Osteoblast (primary cell): ENCODE measurements at regions not wholly inside any gene's neighbourhood (a gene's known extent, or its start where the extent isn't known, plus 50 kb on each side); places are given as distances from the start of the nearest gene placed in this dataset.

Experiments used
- DNase-seq: peaks from one replicate; pipeline ENCODE4 v3.0.0; 2011; ENCODE audit warnings: low spot score, mixed read lengths; ENCODE audit not compliant: insufficient read length; ENCODE audit errors: missing footprints
- H2AFZ ChIP-seq: 2 replicates; pipeline ENCODE4 v1.6.0; 2011; ENCODE audit warnings: mild to moderate bottlenecking, low read length
- H3K27ac ChIP-seq: 2 replicates; pipeline ENCODE4 v1.5.1; 2011; ENCODE audit warnings: mild to moderate bottlenecking, low read depth, low read length, moderate library complexity
- H3K27me3 ChIP-seq: 2 replicates; pipeline ENCODE4 v1.6.0; 2012; ENCODE audit warnings: mild to moderate bottlenecking, control low read depth, inconsistent platforms, low read length, moderate library complexity; ENCODE audit not compliant: insufficient read depth
- H3K36me3 ChIP-seq: 2 replicates; pipeline ENCODE4 v1.5.1; 2011; ENCODE audit warnings: mild to moderate bottlenecking, low read length, control low read depth, moderate library complexity; ENCODE audit not compliant: insufficient read depth
- H3K4me1 ChIP-seq: 2 replicates; pipeline ENCODE4 v1.5.1; 2011; ENCODE audit warnings: mild to moderate bottlenecking, low read length, control low read depth, moderate library complexity; ENCODE audit not compliant: insufficient read depth
- H3K4me2 ChIP-seq: 2 replicates; pipeline ENCODE4 v1.6.0; 2011; ENCODE audit warnings: mild to moderate bottlenecking, low read length; ENCODE audit not compliant: insufficient read depth
- H3K4me3 ChIP-seq: fragments of 200-600 bp; sonication (generic); 3 replicates; pipeline ENCODE4 v1.5.1; 2012; ENCODE audit warnings: mild to moderate bottlenecking, low read length, inconsistent platforms; ENCODE audit not compliant: insufficient read depth
- H3K79me2 ChIP-seq: 2 replicates; pipeline ENCODE4 v1.6.0; 2012; ENCODE audit warnings: mild to moderate bottlenecking, low read length, control low read depth, inconsistent platforms; ENCODE audit not compliant: insufficient read depth
- H3K9me3 ChIP-seq: 2 replicates; pipeline ENCODE4 v1.5.1; 2011; ENCODE audit warnings: low read depth, low read length, control low read depth
- H4K20me1 ChIP-seq: 2 replicates; pipeline ENCODE4 v1.6.0; 2012; ENCODE audit warnings: mild to moderate bottlenecking, low read length, control low read depth; ENCODE audit not compliant: insufficient read depth
- CTCF ChIP-seq: IDR thresholded peaks from 2 replicates; pipeline ENCODE4 v1.5.1; 2011; ENCODE audit warnings: mild to moderate bottlenecking, low read depth, low read length, moderate library complexity; ENCODE audit errors: extremely low read depth

- no peak overlapping the region for H3K4me3 ChIP-seq
- DNase-seq, result no peak
- H3K27ac ChIP-seq, result no peak overlapping the region
Observed at GRCh38 chr6:137341681-137342195, 122.6 kb upstream of the IFNGR1 start.

GRCh38 chr6:137339929-137340559 lies 120.9 kb upstream of the IFNGR1 start:
- TF ChIP-seq CTCF, result no peak
- H3K4me2 ChIP-seq, result no peak overlapping the region
- no peaks in the 10 kb centered on the region for H3K4me1 ChIP-seq
- H3K79me2 ChIP-seq, result no peaks in the 10 kb centered on the region
- H3K9me3 ChIP-seq, result no peaks in the 10 kb centered on the region
- DNase-seq, result no peak
- no peaks in the 10 kb centered on the region for H4K20me1 ChIP-seq
- peaks cover 15% of the 10 kb centered on the region for H3K27me3 ChIP-seq
- no peak overlapping the region for H3K27ac ChIP-seq
- no peak overlapping the region for H2AFZ ChIP-seq
- no peaks in the 10 kb centered on the region for H3K36me3 ChIP-seq
- H3K4me3 ChIP-seq, result no peak overlapping the region

More at GRCh38 chr6:137341681-137342195, 122.6 kb upstream of the IFNGR1 start:
- H3K27me3 ChIP-seq, result peaks cover 15% of the 10 kb centered on the region
- H4K20me1 ChIP-seq, result no peaks in the 10 kb centered on the region
- no peaks in the 10 kb centered on the region for H3K79me2 ChIP-seq
- no peak overlapping the region for H3K4me2 ChIP-seq
- H2AFZ ChIP-seq, result no peak overlapping the region
- H3K9me3 ChIP-seq, result no peaks in the 10 kb centered on the region
- no peaks in the 10 kb centered on the region for H3K4me1 ChIP-seq
- peak; percentile 20 for TF ChIP-seq CTCF
- H3K36me3 ChIP-seq, result no peaks in the 10 kb centered on the region

GRCh38 chr6:137334884-137335283 lies 115.7 kb upstream of the IFNGR1 start:
- Histone ChIP-seq H3K4me1 (no peaks in the 10 kb centered on the region), H3K4me2 (no peak overlapping the region), H2AFZ (no peak overlapping the region), H3K4me3 (no peak overlapping the region), H3K27me3 (peaks cover 19% of the 10 kb centered on the region), H3K27ac (no peak overlapping the region), H3K9me3 (no peaks in the 10 kb centered on the region), H3K36me3 (no peaks in the 10 kb centered on the region), H4K20me1 (no peaks in the 10 kb centered on the region), H3K79me2 (no peaks in the 10 kb centered on the region)
- no peak for DNase-seq
- no peak for TF ChIP-seq CTCF

GRCh38 chr6:137334094-137334493 lies 114.9 kb upstream of the IFNGR1 start:
- no peak for DNase-seq
- H3K27me3 ChIP-seq, result peaks cover 16% of the 10 kb centered on the region
- TF ChIP-seq CTCF, result no peak
- no peaks in the 10 kb centered on the region for H3K9me3 ChIP-seq
- H4K20me1 ChIP-seq, result no peaks in the 10 kb centered on the region
- no peak overlapping the region for H3K4me2 ChIP-seq
- no peaks in the 10 kb centered on the region for H3K4me1 ChIP-seq
- H3K79me2 ChIP-seq, result no peaks in the 10 kb centered on the region
- H3K27ac ChIP-seq, result no peak overlapping the region
- H3K4me3 ChIP-seq, result no peak overlapping the region
- no peaks in the 10 kb centered on the region for H3K36me3 ChIP-seq
- no peak overlapping the region for H2AFZ ChIP-seq
